IMR-90 (cell line): ENCODE measurements at regions not wholly inside any gene's neighbourhood (a gene's known extent, or its start where the extent isn't known, plus 50 kb on each side); places are given as distances from the start of the nearest gene placed in this dataset.

Experiments
- ATAC-seq: fragments of 200-7000 bp; cut with Tn5 transposase; 2 replicates; pipeline ENCODE4 v1.9.1; 2020; ENCODE audit warnings: low read depth, mild to moderate bottlenecking, moderate library complexity
- BruUV-seq: library from RNA; stranded (reverse); fragments of 400-500 nt; replicated peaks from 2 replicates; lab custom pipeline; 2021; lab: Mats Ljungman, UMichigan
- CTCF ChIA-PET: fragments of 300-600 bp; formaldehyde crosslinking; extraction: SDS; loops from one replicate; lab custom pipeline; 2021; ENCODE audit warnings: antibody characterized with exemption; lab: Yijun Ruan, JAX
- POLR2A ChIA-PET: fragments of 300-600 bp; sonication (Branson Sonifier 250); formaldehyde crosslinking; loops from one replicate; lab custom pipeline; 2022; ENCODE audit warnings: antibody characterized with exemption; ENCODE audit not compliant: unreplicated experiment; lab: Charles Lee
- DNase-seq: peaks from one replicate; pipeline ENCODE4 v3.0.0; 2013
- H2AFZ ChIP-seq: replicated peaks from 2 replicates; pipeline ENCODE3; 2013; ENCODE audit warnings: low read length, mild to moderate bottlenecking; ENCODE audit not compliant: poor library complexity
- H2AK5ac ChIP-seq: 2 replicates; pipeline ENCODE4 v1.6.1; 2013; ENCODE audit warnings: low read depth, low read length, inconsistent platforms
- H2AK9ac ChIP-seq: replicated peaks from 2 replicates; pipeline ENCODE3; 2013; ENCODE audit warnings: mild to moderate bottlenecking, low read depth, low read length, moderate library complexity; ENCODE audit not compliant: poor library complexity
- H2BK120ac ChIP-seq: 2 replicates; pipeline ENCODE4 v1.6.1; 2013; ENCODE audit warnings: low read depth, low read length, inconsistent platforms
- H2BK15ac ChIP-seq: 3 replicates; pipeline ENCODE4 v1.6.1; 2013; ENCODE audit warnings: low read depth, low read length, inconsistent platforms
- H2BK20ac ChIP-seq: 2 replicates; pipeline ENCODE4 v1.6.1; 2013; ENCODE audit warnings: low read depth, mild to moderate bottlenecking, inconsistent platforms, low read length, moderate library complexity
- H2BK5ac ChIP-seq: 2 replicates; pipeline ENCODE4 v1.6.1; 2013; ENCODE audit warnings: mild to moderate bottlenecking, low read depth, low read length, inconsistent platforms; ENCODE audit not compliant: poor library complexity, severe bottlenecking
- H3K14ac ChIP-seq: replicated peaks from 2 replicates; pipeline ENCODE4 v1.6.1; 2013; ENCODE audit warnings: low read depth, low read length, inconsistent platforms
- H3K18ac ChIP-seq: 2 replicates; pipeline ENCODE4 v1.6.1; 2013; ENCODE audit warnings: low read depth, low read length, control low read depth
- H3K23ac ChIP-seq: 2 replicates; pipeline ENCODE4 v1.6.1; 2013; ENCODE audit warnings: low read depth, low read length, inconsistent platforms
- H3K27ac ChIP-seq: 2 replicates; pipeline ENCODE4 v1.5.1; 2013; ENCODE audit warnings: mild to moderate bottlenecking, control low read depth, low read length; ENCODE audit not compliant: insufficient read depth
- H3K27me3 ChIP-seq: 2 replicates; pipeline ENCODE4 v1.6.1; 2013; ENCODE audit warnings: low read length; ENCODE audit not compliant: control insufficient read depth, insufficient read depth
- H3K36me3 ChIP-seq: 2 replicates; pipeline ENCODE4 v1.6.1; 2013; ENCODE audit warnings: low read length, mixed read lengths; ENCODE audit not compliant: control insufficient read depth, insufficient read depth
- H3K4ac ChIP-seq: 2 replicates; pipeline ENCODE4 v1.6.1; 2013; ENCODE audit warnings: low read depth, low read length, inconsistent platforms
- H3K4me1 ChIP-seq: 2 replicates; pipeline ENCODE4 v1.6.1; 2013; ENCODE audit warnings: low read length, mixed read lengths; ENCODE audit not compliant: control insufficient read depth, insufficient read depth
- H3K4me2 ChIP-seq: 2 replicates; pipeline ENCODE4 v1.6.1; 2013; ENCODE audit warnings: low read depth, mild to moderate bottlenecking, control low read depth, low read length, moderate library complexity
- H3K4me3 ChIP-seq: 2 replicates; pipeline ENCODE4 v1.5.1; 2013; ENCODE audit warnings: low read depth, mild to moderate bottlenecking, control low read depth, low read length, moderate library complexity; ENCODE audit not compliant: insufficient read depth
- H3K56ac ChIP-seq: 2 replicates; pipeline ENCODE4 v1.6.1; 2013; ENCODE audit warnings: low read length, inconsistent platforms; ENCODE audit not compliant: insufficient read depth; ENCODE audit errors: extremely low read depth
- H3K79me1 ChIP-seq, 2 experiments: 2 replicates each; pipeline ENCODE4 v1.6.1; 2013; ENCODE audit warnings: low read length in 2 of 2, inconsistent platforms in 1 of 2, low read depth in 1 of 2
- H3K9ac ChIP-seq: 2 replicates; pipeline ENCODE4 v1.6.1; 2013; ENCODE audit warnings: low read depth, low read length, control low read depth
- H3K9me1 ChIP-seq: 2 replicates; pipeline ENCODE4 v1.6.1; 2013; ENCODE audit warnings: low read length, inconsistent platforms; ENCODE audit not compliant: insufficient read depth
- H3K9me3 ChIP-seq: 2 replicates; pipeline ENCODE4 v1.6.1; 2013; ENCODE audit warnings: low read length; ENCODE audit not compliant: control insufficient read depth, insufficient read depth
- H4K20me1 ChIP-seq: 2 replicates; pipeline ENCODE4 v1.6.1; 2013; ENCODE audit warnings: low read length, inconsistent platforms; ENCODE audit not compliant: insufficient read depth
- H4K5ac ChIP-seq: 2 replicates; pipeline ENCODE4 v1.6.1; 2013; ENCODE audit warnings: mild to moderate bottlenecking, low read depth, low read length, control low read depth
- H4K8ac ChIP-seq, 2 experiments: 2 replicates each; pipeline ENCODE4 v1.6.1; 2013; ENCODE audit warnings: low read depth in 2 of 2, low read length in 2 of 2, control low read depth in 1 of 2, inconsistent platforms in 1 of 2
- H4K91ac ChIP-seq: 2 replicates; pipeline ENCODE4 v1.6.1; 2013; ENCODE audit warnings: low read depth, low read length, inconsistent platforms; ENCODE audit not compliant: insufficient read depth
- BHLHE40 ChIP-seq: fragments of 150-350 bp; IDR thresholded peaks from 2 replicates; pipeline ENCODE4 v1.6.1; 2016; ENCODE audit warnings: mild to moderate bottlenecking, low read depth, low read length
- USF2 ChIP-seq: fragments of 150-350 bp; IDR thresholded peaks from 2 replicates; pipeline ENCODE4 v1.6.1; 2017; ENCODE audit warnings: mild to moderate bottlenecking, antibody characterized with exemption, low read length, low read depth
- WGBS, 2 experiments: methylation state at CpG; one replicate each; pipeline versions ENCODE4 v1.1.5 to v1.1.7; 2013; ENCODE audit warnings: missing lambda C conversion rate in 2 of 2; ENCODE audit not compliant: insufficient read length in 1 of 2; ENCODE audit errors: extremely low coverage in 2 of 2; 5-methylcytosine and 5-hydroxymethylcytosine counted together
- dilution Hi-C: fragments of 300-500 bp; cut with HindIII; formaldehyde crosslinking; loops from one replicate; pipeline ENCODE4 v1.14.3; 2018; ENCODE audit warnings: low sequenced_read_pairs; ENCODE audit not compliant: unreplicated experiment
- in situ Hi-C: fragments of 300-500 bp; cut with MboI; formaldehyde crosslinking; loops from 3 replicates; pipeline ENCODE4 v1.14.3; 2019; ENCODE audit warnings: low sequenced_read_pairs, inconsistent platforms, mixed read lengths
- intact Hi-C: fragments of 100-400 bp; cut with micrococcal nuclease; formaldehyde crosslinking; loops from 2 replicates; pipeline ENCODE4 v1.10.0; 2022

GRCh38 chr13:111521030-111521429, 200.6 kb downstream of the TEX29 start:
- H4K20me1 ChIP-seq: no peaks in the 10 kb centered on the region
- ATAC-seq (no peak), DNase-seq (no peak)
- WGBS, 2 experiments: 100% methylated on average over 1 of the region's 10 CpGs; no CpG with 5 or more reads in 1 of the 2 experiments
- no peak overlapping the region for H3K14ac ChIP-seq
- no TSS peak for BruUV-seq
- H4K91ac ChIP-seq: no peak overlapping the region
- H3K79me1 ChIP-seq: no peaks in the 10 kb centered on the region
- no peak overlapping the region for H3K18ac ChIP-seq
- no peak overlapping the region for H3K27ac ChIP-seq
- H3K23ac ChIP-seq: no peak overlapping the region
- H3K4me2 ChIP-seq: no peak overlapping the region
- no peak overlapping the region for H4K5ac ChIP-seq
- H3K4me3 ChIP-seq: no peak overlapping the region
- no peaks in the 10 kb centered on the region for H3K9me1 ChIP-seq
- H3K4me1 ChIP-seq: no peaks in the 10 kb centered on the region
- H2AK5ac ChIP-seq: no peak overlapping the region
- H3K56ac ChIP-seq: no peak overlapping the region
- ChIA-PET CTCF (no interaction called here), POLR2A (no interaction called here)
- no peak overlapping the region for H2BK20ac ChIP-seq
- no peak overlapping the region for H4K8ac ChIP-seq
- H2AFZ ChIP-seq: no peak overlapping the region
- H3K27me3 ChIP-seq: no peaks in the 10 kb centered on the region
- in situ Hi-C loops (no loop called here), intact Hi-C loops (no loop called here), dilution Hi-C loops (no loop called here)
- H2BK5ac ChIP-seq: no peak overlapping the region
- H2BK120ac ChIP-seq: no peak overlapping the region
- TF ChIP-seq BHLHE40: no peak
- no peak for TF ChIP-seq USF2
- no peak overlapping the region for H3K4ac ChIP-seq
- no peak overlapping the region for H2BK15ac ChIP-seq
- peaks cover 27% of the 10 kb centered on the region for H3K9me3 ChIP-seq
- H3K9ac ChIP-seq: no peak overlapping the region
- no peak overlapping the region for H2AK9ac ChIP-seq
- no peaks in the 10 kb centered on the region for H3K36me3 ChIP-seq
